ENCODE measurements at regions not wholly inside any gene's neighbourhood (a gene's known extent, or its start where the extent isn't known, plus 50 kb on each side); places are given as distances from the start of the nearest gene placed in this dataset.

DNA sequence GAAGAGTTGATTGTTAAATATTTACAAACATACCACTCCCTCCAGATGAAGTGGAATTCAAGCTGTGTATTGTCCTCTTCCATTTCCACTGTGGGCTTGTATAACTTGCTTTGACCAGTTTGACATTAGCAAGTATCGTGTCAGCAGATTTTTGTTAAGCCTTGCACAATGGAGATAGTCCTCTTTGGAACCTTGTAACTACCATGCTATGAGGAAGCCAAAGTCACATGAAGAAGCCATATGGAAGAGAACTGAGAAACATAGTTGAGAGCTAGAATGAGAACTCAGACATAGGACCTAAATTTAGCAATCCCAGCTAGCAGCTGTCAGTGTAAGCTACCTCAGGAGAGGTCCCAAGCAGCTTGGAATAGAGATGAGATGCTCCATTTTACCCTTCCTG lies 889.2 kb downstream of the PDCD6IP start:
- DNase-seq, result no peak

- DNase-seq, result no peak
Observed at GRCh38 chr3:34696831-34697230, 898.4 kb downstream of the PDCD6IP start.

DNA sequence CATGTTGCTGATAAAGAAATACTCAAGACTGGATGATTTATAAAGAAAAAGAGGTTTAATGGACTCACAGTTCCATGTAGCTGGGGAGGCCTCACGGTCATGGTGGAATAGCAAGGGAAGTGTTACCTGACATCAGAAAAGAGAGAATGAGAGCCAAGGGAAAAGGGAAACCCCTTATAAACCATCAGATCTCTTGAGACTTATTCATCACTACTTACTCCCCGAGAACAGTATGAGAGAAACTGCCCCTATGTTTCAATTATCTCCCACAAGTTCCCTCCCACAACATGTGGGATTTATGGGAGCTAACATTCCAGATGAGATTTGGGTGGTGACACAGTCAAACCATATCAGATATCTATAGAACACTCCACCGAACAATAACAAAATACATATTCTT lies 904.6 kb downstream of the PDCD6IP start:
- no peak for DNase-seq

- no peak for DNase-seq
Observed at GRCh38 chr3:34724916-34725499, 914.3 kb upstream of the ARPP21 start.

GRCh38 chr3:34725774-34726173 lies 913.6 kb upstream of the ARPP21 start:
- no peak for DNase-seq

GRCh38 chr3:34727700-34728099 lies 911.6 kb upstream of the ARPP21 start:
- DNase-seq, result no peak

DNA sequence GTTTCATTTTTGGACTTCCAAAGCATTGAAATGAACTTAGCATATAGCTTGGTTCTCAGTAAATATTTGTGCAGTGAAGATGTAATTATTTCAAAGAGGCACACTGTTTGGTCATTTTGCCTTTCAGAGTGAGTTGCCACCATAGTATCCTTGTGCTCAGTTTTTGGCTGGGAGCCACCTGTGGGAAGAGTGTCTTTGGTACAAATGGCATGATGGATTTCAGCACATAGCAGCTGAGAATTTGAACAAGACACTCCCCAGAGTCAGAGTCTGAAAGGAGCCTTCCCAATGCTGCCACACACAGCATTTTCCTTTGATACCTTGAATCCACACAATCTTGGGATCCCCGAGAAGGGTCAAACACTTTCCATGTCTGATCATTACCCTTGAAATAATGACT lies 897.2 kb upstream of the ARPP21 start:
- DNase-seq, result no peak

GRCh38 chr3:34758630-34759261 lies 880.6 kb upstream of the ARPP21 start:
- DNase-seq, result no peak

- DNase-seq, result no peak
Observed at GRCh38 chr3:34777386-34777785, 861.9 kb upstream of the ARPP21 start.

- DNase-seq, result no peak
Observed at GRCh38 chr3:34779092-34779491, 860.2 kb upstream of the ARPP21 start.

DNA sequence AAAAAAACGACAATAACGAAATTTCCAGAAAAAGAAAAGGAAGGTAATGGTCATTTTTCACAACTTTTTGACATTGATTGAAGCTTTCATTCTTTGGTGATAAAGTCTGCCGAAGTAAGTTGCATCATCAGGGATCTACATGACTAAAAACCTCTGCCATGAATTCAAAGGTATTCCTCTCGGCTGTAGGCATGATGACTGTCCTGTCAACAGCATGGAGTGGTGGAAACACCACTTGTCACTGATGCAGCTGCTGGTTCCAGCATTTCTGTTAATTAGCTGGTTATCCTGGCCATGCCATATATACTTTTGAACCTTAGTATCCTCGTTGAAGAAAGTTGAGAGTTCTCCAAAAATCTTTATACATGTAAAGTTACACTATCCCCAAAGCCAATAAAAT lies 859.0 kb upstream of the ARPP21 start:
- no peak for DNase-seq

DNA sequence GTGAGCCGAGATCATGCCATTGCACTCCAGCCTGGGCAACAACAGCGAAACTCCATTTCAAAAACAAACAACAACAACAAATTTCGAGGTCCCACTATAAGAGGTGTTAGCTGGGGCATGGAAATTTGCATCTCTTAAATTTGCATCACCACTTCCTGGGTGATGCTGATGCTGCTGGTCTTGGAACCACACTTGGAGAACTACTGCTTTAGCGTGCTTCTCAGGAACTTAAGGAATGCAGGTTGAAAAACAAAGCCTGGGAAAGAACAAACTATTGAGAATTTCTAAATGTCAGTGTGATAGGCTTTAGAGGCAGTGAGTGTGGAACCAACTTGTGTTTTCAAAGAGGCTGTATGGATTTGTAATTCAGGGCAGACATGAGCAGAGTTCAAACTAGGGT lies 858.4 kb upstream of the ARPP21 start:
- no peak for DNase-seq

- DNase-seq, result no peak
Observed at GRCh38 chr3:34782871-34783270, 856.5 kb upstream of the ARPP21 start.

DNA sequence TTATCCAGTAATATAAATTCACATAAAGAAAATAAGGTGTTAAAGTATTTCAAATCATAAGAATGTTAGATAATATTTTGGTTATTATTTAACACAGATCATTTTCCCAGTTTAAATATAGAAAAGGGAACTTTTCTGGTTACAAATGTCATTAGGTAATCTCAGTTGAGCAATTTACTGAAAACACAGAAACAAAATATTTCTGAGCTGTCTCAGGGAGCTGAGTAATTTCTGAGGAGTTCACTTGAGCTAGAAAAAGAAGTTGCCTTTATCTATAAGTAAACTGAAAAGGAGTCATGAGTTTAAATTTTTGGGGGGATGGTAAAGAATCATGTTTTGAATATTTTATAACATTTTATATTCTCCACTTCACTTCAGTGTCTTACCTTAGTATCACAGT lies 855.4 kb upstream of the ARPP21 start:
- DNase-seq, result no peak

DNA sequence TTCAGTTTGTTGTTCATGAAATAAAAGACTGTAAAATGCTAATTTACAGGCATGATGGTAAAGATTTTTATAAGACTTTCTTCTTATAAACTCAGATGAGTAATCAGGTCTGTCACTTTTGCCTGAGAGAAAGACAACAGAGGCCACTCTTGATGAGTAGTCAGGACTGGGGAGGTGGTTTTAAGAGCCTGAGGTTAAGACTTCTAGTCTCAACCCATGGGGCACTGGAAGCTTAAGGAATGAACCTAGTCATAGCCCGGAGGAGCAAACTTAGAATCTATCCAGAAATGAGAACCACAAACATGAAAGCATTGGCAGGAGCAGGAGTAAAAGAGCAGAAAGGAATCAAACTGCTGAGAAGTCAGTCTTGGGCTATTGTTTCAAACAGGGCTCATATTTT lies 846.3 kb upstream of the ARPP21 start:
- no peak for DNase-seq

DNA sequence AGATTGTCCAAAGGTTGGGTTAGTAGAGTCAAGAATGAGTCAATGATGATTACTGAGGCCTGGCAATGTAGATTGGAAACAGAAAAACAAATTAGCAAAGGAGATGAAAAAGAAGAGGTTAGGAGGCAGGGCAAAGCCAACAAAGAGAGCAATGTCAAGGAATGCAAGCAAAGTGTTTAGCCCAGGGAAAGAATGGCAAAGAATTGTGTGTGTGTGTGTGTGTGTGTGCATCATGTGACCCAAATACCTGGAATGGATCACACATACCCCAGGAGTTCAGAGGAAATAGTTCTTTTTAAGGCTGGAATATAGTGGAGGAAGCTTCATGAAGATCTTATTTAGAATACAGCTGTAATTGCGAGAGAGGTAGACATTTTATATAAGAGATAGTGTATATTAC lies 831.7 kb upstream of the ARPP21 start:
- DNase-seq, result no peak

DNA sequence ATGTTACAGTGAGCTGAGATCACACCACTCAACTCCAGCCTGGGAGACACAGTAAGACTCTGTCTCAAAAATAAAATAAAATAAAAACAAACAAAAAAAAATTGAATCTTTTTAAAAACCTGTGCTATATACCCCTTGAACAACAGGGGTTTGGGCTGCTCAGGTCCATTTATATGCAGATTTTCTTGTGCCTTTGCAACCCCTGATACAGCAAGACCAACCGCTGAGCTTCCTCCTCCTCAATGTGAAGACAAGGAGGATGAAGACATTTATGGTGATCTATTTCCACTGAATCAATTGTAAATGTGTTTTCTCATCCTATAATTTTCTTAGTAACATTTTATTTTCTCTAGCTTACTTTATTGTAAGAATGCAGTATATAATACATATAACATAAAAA lies 831.0 kb upstream of the ARPP21 start:
- DNase-seq, result no peak

- no peak for DNase-seq
Observed at GRCh38 chr3:34828847-34829246, 810.5 kb upstream of the ARPP21 start.

- no peak for DNase-seq
Observed at GRCh38 chr3:34832865-34833508, 806.3 kb upstream of the ARPP21 start.

DNA sequence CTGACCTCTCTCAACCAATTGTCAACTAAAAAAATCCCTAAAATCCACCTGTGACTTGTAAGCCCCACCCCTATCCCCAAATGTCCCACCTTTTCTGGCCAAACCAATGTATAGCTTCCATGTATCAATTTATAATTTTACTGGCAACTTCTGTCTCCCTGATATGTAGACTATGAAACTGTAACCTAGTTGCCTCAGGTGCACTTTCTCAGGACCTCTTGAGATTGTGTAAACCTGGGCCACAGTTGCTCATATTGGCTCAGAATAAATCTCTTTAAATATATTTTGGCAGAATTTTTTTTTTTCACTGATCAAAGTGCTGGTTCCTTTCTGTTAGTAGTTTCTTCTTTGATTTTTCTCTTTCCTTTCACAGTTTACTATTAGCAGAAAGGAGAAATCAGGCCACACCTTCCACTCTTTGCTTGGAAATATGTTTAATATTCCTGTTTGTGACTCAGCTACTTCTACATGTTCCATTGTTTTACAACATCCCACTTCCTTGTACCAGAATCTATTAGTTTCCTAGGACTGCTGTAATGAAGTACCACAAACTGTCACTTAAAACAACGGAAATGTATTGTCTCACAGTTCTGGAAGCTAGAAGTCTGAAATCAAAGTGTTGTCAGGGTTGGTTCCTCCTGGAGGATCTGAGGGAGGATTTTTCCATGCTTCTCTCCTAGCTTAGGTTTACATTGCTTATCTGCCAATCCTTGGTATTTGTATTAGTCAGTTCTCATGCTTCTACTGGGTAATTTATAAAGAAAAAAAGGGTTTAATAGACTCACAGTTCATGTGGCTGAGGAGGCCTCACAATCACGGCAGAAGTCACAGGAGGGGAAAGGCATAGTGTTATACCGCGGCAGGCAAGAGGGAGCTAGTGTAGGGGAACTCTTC lies 801.2 kb upstream of the ARPP21 start:
- DNase-seq, result no peak

GRCh38 chr3:34842706-34843480 lies 796.4 kb upstream of the ARPP21 start:
- DNase-seq, result no peak

DNA sequence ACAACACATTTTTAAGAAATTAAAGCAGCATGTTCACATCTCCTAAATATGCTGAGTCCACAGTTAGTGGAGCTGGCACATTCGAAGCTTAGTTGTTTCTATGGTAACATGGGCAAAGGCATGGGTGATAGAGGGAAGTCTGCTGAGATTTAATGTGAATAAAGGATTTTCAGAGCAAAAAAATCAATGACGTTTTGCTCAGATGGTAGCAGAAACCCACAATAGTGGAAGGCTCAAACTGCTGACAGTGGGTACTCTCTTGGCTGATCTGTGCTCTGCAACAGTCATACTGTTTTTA lies 795.1 kb upstream of the ARPP21 start:
- no peak for DNase-seq

DNA sequence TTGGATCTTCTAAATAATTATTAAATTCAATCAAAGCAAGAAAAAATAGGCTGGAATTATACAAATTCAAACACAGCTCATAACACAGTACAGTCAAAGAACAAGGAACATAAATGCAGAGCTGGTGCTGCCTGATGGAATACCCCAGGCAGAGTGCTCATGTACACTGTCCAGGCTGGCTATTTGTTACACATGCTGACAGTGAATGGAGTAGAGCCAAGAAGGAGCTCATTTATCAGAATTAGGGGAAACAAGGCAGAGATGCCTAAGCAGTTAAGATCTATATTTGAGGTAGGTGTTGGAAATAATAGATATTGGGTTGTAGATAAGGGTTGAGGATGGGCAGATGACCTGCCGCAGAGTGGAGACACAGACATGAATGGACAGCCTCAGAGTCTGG lies 788.2 kb upstream of the ARPP21 start:
- no peak for DNase-seq
